ENCODE measurements at regions not wholly inside any gene's neighbourhood (a gene's known extent, or its start where the extent isn't known, plus 50 kb on each side); places are given as distances from the start of the nearest gene placed in this dataset.

DNA sequence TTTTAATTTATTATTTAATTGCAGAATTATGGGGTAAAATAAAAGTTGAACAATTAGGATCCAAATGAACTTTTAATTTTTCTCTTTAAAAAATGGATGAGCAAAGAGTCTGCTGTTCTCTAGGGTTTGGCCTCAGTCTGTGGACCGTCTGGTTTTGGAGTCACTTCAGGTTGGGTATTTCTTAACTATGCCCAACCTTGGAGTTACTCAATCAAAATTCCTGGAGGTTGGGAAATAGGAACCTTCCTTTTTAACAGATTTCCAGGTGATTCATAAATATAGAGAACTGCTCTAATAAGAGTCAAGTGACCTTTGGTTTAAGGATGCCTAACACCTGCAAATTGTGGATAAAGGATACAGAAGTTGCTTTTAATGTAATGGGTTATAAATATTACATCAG, 241.5 kb upstream of the GCFC2 start:
- no peaks in the 10 kb centered on the region for H3K27me3 Mint-ChIP-seq (ENCODE audit: insufficient read depth)
- Histone ChIP-seq H3K27ac (ENCODE audit: low read depth, low read length) (no peak overlapping the region), H3K9me3 (ENCODE audit: control insufficient read depth, low read length) (no peaks in the 10 kb centered on the region), H3K27me3 (ENCODE audit: control insufficient read depth, insufficient read depth, low read length, poor library complexity, severe bottlenecking) (no peaks in the 10 kb centered on the region), H3K9ac (ENCODE audit: extremely low read depth, low read length, poor library complexity, severe bottlenecking) (no peak overlapping the region), H3K4me1 (ENCODE audit: control insufficient read depth, insufficient read depth, low read length) (no peaks in the 10 kb centered on the region), H3K4me3 (ENCODE audit: low read length) (no peak overlapping the region), H3K36me3 (ENCODE audit: control insufficient read depth, insufficient read depth, low read length) (no peaks in the 10 kb centered on the region)
- 100% methylated on average over 1 of the region's 1 CpG for WGBS, 2 experiments (ENCODE audit: insufficient coverage in 1 of 2, insufficient read length in 1 of 2)
- no peak for DNase-seq
- TF ChIP-seq, protein P1, sequence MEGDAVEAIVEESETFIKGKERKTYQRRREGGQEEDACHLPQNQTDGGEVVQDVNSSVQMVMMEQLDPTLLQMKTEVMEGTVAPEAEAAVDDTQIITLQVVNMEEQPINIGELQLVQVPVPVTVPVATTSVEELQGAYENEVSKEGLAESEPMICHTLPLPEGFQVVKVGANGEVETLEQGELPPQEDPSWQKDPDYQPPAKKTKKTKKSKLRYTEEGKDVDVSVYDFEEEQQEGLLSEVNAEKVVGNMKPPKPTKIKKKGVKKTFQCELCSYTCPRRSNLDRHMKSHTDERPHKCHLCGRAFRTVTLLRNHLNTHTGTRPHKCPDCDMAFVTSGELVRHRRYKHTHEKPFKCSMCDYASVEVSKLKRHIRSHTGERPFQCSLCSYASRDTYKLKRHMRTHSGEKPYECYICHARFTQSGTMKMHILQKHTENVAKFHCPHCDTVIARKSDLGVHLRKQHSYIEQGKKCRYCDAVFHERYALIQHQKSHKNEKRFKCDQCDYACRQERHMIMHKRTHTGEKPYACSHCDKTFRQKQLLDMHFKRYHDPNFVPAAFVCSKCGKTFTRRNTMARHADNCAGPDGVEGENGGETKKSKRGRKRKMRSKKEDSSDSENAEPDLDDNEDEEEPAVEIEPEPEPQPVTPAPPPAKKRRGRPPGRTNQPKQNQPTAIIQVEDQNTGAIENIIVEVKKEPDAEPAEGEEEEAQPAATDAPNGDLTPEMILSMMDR (conservative IDR thresholded peaks at IDR 0.05): no peak
- no peaks in the 10 kb centered on the region for H3K4me1 Mint-ChIP-seq
- H3K27ac Mint-ChIP-seq: no peak overlapping the region
- no peaks in the 10 kb centered on the region for H3K9me3 Mint-ChIP-seq
- H3K36me3 Mint-ChIP-seq (ENCODE audit: low read depth): no peaks in the 10 kb centered on the region
- H3K4me3 Mint-ChIP-seq: no peak overlapping the region

- Histone ChIP-seq H3K27me3 (ENCODE audit: control insufficient read depth, insufficient read depth, low read length, poor library complexity, severe bottlenecking) (no peaks in the 10 kb centered on the region), H3K9me3 (ENCODE audit: control insufficient read depth, low read length) (no peaks in the 10 kb centered on the region), H3K9ac (ENCODE audit: extremely low read depth, low read length, poor library complexity, severe bottlenecking) (no peak overlapping the region), H3K4me1 (ENCODE audit: control insufficient read depth, insufficient read depth, low read length) (no peaks in the 10 kb centered on the region), H3K36me3 (ENCODE audit: control insufficient read depth, insufficient read depth, low read length) (no peaks in the 10 kb centered on the region), H3K4me3 (ENCODE audit: low read length) (no peak overlapping the region), H3K27ac (ENCODE audit: low read depth, low read length) (no peak overlapping the region)
- H3K27me3 Mint-ChIP-seq (ENCODE audit: insufficient read depth): no peaks in the 10 kb centered on the region
- WGBS, 2 experiments (ENCODE audit: insufficient coverage in 1 of 2, insufficient read length in 1 of 2): 89% methylated on average over 4 of the region's 4 CpGs; no CpG with 5 or more reads in 1 of the 2 experiments
- H3K4me1 Mint-ChIP-seq: no peaks in the 10 kb centered on the region
- H3K27ac Mint-ChIP-seq: no peak overlapping the region
- no peak for DNase-seq
- no peaks in the 10 kb centered on the region for H3K36me3 Mint-ChIP-seq (ENCODE audit: low read depth)
- no peaks in the 10 kb centered on the region for H3K9me3 Mint-ChIP-seq
- TF ChIP-seq, protein P1 (conservative IDR thresholded peaks at IDR 0.05): no peak
- no peak overlapping the region for H3K4me3 Mint-ChIP-seq
Measured at GRCh38 chr2:75949385-75950030, 238.8 kb upstream of the GCFC2 start.

DNA sequence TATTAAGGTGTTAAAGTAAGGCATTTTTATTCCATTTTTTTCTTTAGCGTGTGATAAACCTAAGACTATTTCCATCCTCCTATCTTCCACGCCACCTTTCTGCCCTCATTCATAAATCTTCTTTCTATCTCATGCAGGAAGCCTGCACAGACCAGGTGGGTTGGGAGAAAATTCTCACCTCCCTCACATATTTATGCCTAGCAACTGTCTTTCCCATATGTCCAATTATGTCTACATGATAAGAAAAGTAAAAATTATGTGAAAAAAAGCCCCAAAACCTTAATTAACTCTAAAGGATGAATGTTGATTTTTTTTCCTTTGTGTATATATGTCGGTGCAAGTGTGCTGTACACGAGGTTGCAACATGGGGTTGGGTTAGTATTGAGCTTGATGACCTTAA, 225.6 kb upstream of the GCFC2 start:
- Mint-ChIP-seq H3K36me3 (ENCODE audit: low read depth) (no peaks in the 10 kb centered on the region), H3K4me1 (no peaks in the 10 kb centered on the region), H3K27ac (no peak overlapping the region), H3K9me3 (peaks cover 17% of the 10 kb centered on the region), H3K4me3 (no peak overlapping the region), H3K27me3 (ENCODE audit: insufficient read depth) (no peaks in the 10 kb centered on the region)
- Histone ChIP-seq H3K27ac (ENCODE audit: low read depth, low read length) (no peak overlapping the region), H3K9ac (ENCODE audit: extremely low read depth, low read length, poor library complexity, severe bottlenecking) (no peak overlapping the region), H3K4me3 (ENCODE audit: low read length) (no peak overlapping the region), H3K27me3 (ENCODE audit: control insufficient read depth, insufficient read depth, low read length, poor library complexity, severe bottlenecking) (no peaks in the 10 kb centered on the region), H3K36me3 (ENCODE audit: control insufficient read depth, insufficient read depth, low read length) (no peaks in the 10 kb centered on the region), H3K9me3 (ENCODE audit: control insufficient read depth, low read length) (no peaks in the 10 kb centered on the region), H3K4me1 (ENCODE audit: control insufficient read depth, insufficient read depth, low read length) (no peaks in the 10 kb centered on the region)
- 80 to 83% methylated on average over 1 to 4 of the region's 4 CpGs for WGBS, 2 experiments (ENCODE audit: insufficient coverage in 1 of 2, insufficient read length in 1 of 2)
- DNase-seq: no peak
- TF ChIP-seq, protein P1 (conservative IDR thresholded peaks at IDR 0.05): no peak
